Motor neuron (in vitro differentiated cells): ENCODE measurements at regions not wholly inside any gene's neighbourhood (a gene's known extent, or its start where the extent isn't known, plus 50 kb on each side); places are given as distances from the start of the nearest gene placed in this dataset.

ENCODE experiments used
- ATAC-seq, 8 experiments: fragments of 200-7000 bp; cut with Tn5 transposase; replicated peaks in 6 of 8; 2 replicates each; pipeline ENCODE4 v1.8.0; 2021; ENCODE audit warnings: mild to moderate bottlenecking in 8 of 8, moderate library complexity in 8 of 8
- H3K27ac ChIP-seq, 2 donors: fragments of 250-450 bp; sonication (Bioruptor Pico); 2 replicates each; pipeline ENCODE4 v1.9.0; 2021; ENCODE audit warnings: antibody characterized with exemption in 2 of 2, mild to moderate bottlenecking in 2 of 2, moderate library complexity in 1 of 2
- H3K4me1 ChIP-seq, 2 donors: fragments of 250-450 bp; sonication (Bioruptor Pico); replicated peaks in 1 of 2; 2 replicates each; pipeline ENCODE4 v1.6.1; 2021; ENCODE audit warnings: antibody characterized with exemption in 2 of 2, mild to moderate bottlenecking in 2 of 2, moderate library complexity in 1 of 2
- H3K4me3 ChIP-seq, 5 donors: fragments of 250-450 bp; sonication (Bioruptor Pico); 2 replicates each; pipeline ENCODE4 v1.9.0; 2021; ENCODE audit warnings: antibody characterized with exemption in 5 of 5, mild to moderate bottlenecking in 5 of 5, moderate library complexity in 4 of 5
- WGBS, 10 experiments: fragments of 450-650 bp; shearing (Covaris generic); methylation state at CpG; one replicate each; pipeline ENCODE4 v1.0.0; 2022; 5-methylcytosine and 5-hydroxymethylcytosine counted together
- in situ Hi-C, 9 experiments: fragments of 400-800 bp; cut with MboI; loops; one replicate each; pipeline ENCODE4 v1.15.0; 2021; ENCODE audit warnings: low sequenced_read_pairs in 9 of 9, low pct_unique_long_range_greater_than_20kb in 2 of 9; ENCODE audit not compliant: unreplicated experiment in 9 of 9

- ATAC-seq = peak in 7 of 8 experiments; percentile 81 to 95 (median 93)
- 49 to 100% (median 86%) methylated on average over 3 to 7 of the region's 8 CpGs; no CpG with 5 or more reads in 1 of the 10 experiments for WGBS, 10 experiments
- Histone ChIP-seq H3K4me3 (no peak overlapping the region), H3K27ac (peak overlapping the region; percentile 41 to 69), H3K4me1 (peaks cover 6 to 12% of the 10 kb centered on the region in 2 donors)
- in situ Hi-C loops = no loop called here
Observed at GRCh38 chr3:72560846-72561675, 287.2 kb downstream of the SHQ1 start.

GRCh38 chr3:72559385-72559784, 288.9 kb downstream of the SHQ1 start:
- in situ Hi-C loops = no loop called here
- Histone ChIP-seq H3K4me3 (no peak overlapping the region), H3K27ac (no peak overlapping the region), H3K4me1 (peaks cover 6 to 12% of the 10 kb centered on the region in 2 donors)
- WGBS, 10 experiments = 40 to 100% (median 90%) methylated on average over 1 to 3 of the region's 3 CpGs; no CpG with 5 or more reads in 1 of the 10 experiments
- ATAC-seq = no peak

- in situ Hi-C loops = no loop called here
Observed at GRCh38 chr3:72558001-72558400, 290.2 kb downstream of the SHQ1 start.

GRCh38 chr3:72555714-72556113, 292.5 kb downstream of the SHQ1 start:
- peaks cover 0 to 3% of the 10 kb centered on the region in 2 donors for H3K4me1 ChIP-seq
- 17 to 100% (median 88%) methylated on average over 1 to 4 of the region's 4 CpGs; no CpG with 5 or more reads in 3 of the 10 experiments for WGBS, 10 experiments
- no peak overlapping the region for H3K27ac ChIP-seq
- in situ Hi-C loops = no loop called here
- H3K4me3 ChIP-seq = no peak overlapping the region
- ATAC-seq = no peak

More at GRCh38 chr3:72558001-72558400, 290.2 kb downstream of the SHQ1 start:
- no peak overlapping the region for H3K27ac ChIP-seq
- peaks cover 6 to 12% of the 10 kb centered on the region in 2 donors for H3K4me1 ChIP-seq
- no peak overlapping the region for H3K4me3 ChIP-seq
- ATAC-seq = no peak
- 60 to 100% (median 87%) methylated on average over 1 to 3 of the region's 3 CpGs; no CpG with 5 or more reads in 1 of the 10 experiments for WGBS, 10 experiments

GRCh38 chr3:72554689-72555088, 293.6 kb downstream of the SHQ1 start:
- in situ Hi-C loops = no loop called here
- ATAC-seq = no peak
- H3K4me1 ChIP-seq = no peaks in the 10 kb centered on the region
- H3K4me3 ChIP-seq = no peak overlapping the region
- WGBS, 10 experiments = 51 to 100% (median 88%) methylated on average over 1 to 4 of the region's 4 CpGs; no CpG with 5 or more reads in 2 of the 10 experiments
- no peak overlapping the region for H3K27ac ChIP-seq

- 40 to 88% (median 59%) methylated on average over 1 to 4 of the region's 4 CpGs; no CpG with 5 or more reads in 2 of the 10 experiments for WGBS, 10 experiments
- ATAC-seq = no peak
- Histone ChIP-seq H3K27ac (no peak overlapping the region), H3K4me1 (peaks cover 0 to 6% of the 10 kb centered on the region in 2 donors), H3K4me3 (no peak overlapping the region)
- in situ Hi-C loops = no loop called here
Observed at GRCh38 chr3:72553298-72553697, 294.9 kb downstream of the SHQ1 start.

- Histone ChIP-seq H3K27ac (no peak overlapping the region), H3K4me1 (peaks cover 0 to 6% of the 10 kb centered on the region in 2 donors), H3K4me3 (no peak overlapping the region)
- ATAC-seq = peak in 1 of 8 experiments; percentile 71
- 43 to 100% (median 83%) methylated on average over 1 to 4 of the region's 4 CpGs for WGBS, 10 experiments
- in situ Hi-C loops = no loop called here
Observed at GRCh38 chr3:72550582-72551262, 297.5 kb downstream of the SHQ1 start.

GRCh38 chr3:72549761-72550581, 298.3 kb downstream of the SHQ1 start:
- peak in 1 of 8 experiments; percentile 34 for ATAC-seq
- in situ Hi-C loops = no loop called here
- 68 to 100% (median 88%) methylated on average over 4 to 9 of the region's 12 CpGs for WGBS, 10 experiments
- Histone ChIP-seq H3K27ac (no peak overlapping the region), H3K4me3 (no peak overlapping the region), H3K4me1 (peaks cover 0 to 6% of the 10 kb centered on the region in 2 donors)

- ATAC-seq = peak in 1 of 8 experiments; percentile 50
- 42 to 82% (median 64%) methylated on average over 1 to 4 of the region's 4 CpGs; no CpG with 5 or more reads in 3 of the 10 experiments for WGBS, 10 experiments
- Histone ChIP-seq H3K4me3 (no peak overlapping the region), H3K4me1 (peaks cover 0 to 6% of the 10 kb centered on the region in 2 donors), H3K27ac (no peak overlapping the region)
- in situ Hi-C loops = no loop called here
Observed at GRCh38 chr3:72548981-72549380, 299.3 kb downstream of the SHQ1 start.

GRCh38 chr3:72548461-72548860, 299.8 kb downstream of the SHQ1 start:
- no peak overlapping the region for H3K4me3 ChIP-seq
- ATAC-seq = no peak
- peaks cover 0 to 6% of the 10 kb centered on the region in 2 donors for H3K4me1 ChIP-seq
- H3K27ac ChIP-seq = no peak overlapping the region
- in situ Hi-C loops = no loop called here
- 0 to 71% (median 0%) methylated on average over 1 of the region's 1 CpG; no CpG with 5 or more reads in 6 of the 10 experiments for WGBS, 10 experiments

- Histone ChIP-seq H3K4me3 (no peak overlapping the region), H3K27ac (no peak overlapping the region), H3K4me1 (peaks cover 0 to 6% of the 10 kb centered on the region in 2 donors)
- in situ Hi-C loops = no loop called here
- peak in 1 of 8 experiments; percentile 41 for ATAC-seq
- WGBS, 10 experiments = 57 to 100% (median 80%) methylated on average over 1 to 3 of the region's 3 CpGs; no CpG with 5 or more reads in 3 of the 10 experiments
Observed at GRCh38 chr3:72547183-72547582, 301.1 kb downstream of the SHQ1 start.

GRCh38 chr3:72544239-72544638, 304.0 kb downstream of the SHQ1 start:
- WGBS, 10 experiments = 26 to 100% (median 81%) methylated on average over 1 to 4 of the region's 4 CpGs
- Histone ChIP-seq H3K4me3 (no peak overlapping the region), H3K4me1 (peaks cover 0 to 6% of the 10 kb centered on the region in 2 donors), H3K27ac (no peak overlapping the region)
- in situ Hi-C loops = no loop called here
- ATAC-seq = peak in 1 of 8 experiments; percentile 63
